NCI-H1417 (cell line): ENCODE measurements at regions not wholly inside any gene's neighbourhood (a gene's known extent, or its start where the extent isn't known, plus 50 kb on each side); places are given as distances from the start of the nearest gene placed in this dataset.

Experiments
- DNase-seq, 3 experiments: peaks; one replicate each; lab custom pipeline; 2025; lab: John Stamatoyannopoulos, UW

DNA sequence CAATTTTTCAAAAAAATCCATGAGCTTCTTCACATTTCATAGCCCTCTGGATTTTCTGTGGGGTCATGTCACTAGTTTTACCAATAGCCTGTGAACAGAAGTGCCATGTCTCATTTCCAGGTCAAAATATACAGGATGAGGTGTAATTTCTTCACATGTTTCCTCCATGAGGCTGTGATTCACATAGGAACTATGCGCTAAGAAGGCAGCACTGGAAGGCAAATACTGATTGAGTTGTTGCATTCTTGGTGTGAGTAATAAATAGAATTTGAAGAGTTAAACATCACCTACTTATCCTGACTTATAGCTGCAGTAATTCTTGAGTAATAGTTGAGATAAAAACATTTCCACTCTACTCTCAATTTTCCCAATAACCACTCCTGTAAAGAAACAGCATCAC lies 442.3 kb downstream of the HAO1 start:
- no peak for DNase-seq

DNA sequence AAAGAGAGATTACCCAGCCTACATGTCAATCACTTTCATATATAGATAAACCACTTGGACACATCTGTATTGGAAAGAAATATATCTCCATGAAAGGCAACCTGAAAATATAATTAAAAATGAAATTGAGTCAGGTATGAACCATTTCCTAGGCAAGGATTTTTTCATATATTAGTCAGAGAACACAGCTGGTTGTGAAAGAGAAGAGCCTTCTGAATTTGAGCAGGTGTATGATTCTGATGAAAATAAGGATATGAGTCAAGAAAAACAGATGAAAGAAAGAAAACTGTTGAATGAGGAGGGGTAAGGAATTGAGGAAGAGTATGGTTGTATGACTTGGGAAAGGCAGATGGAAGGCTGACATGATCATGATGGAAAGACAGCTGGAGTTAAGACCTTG lies 441.1 kb downstream of the HAO1 start:
- DNase-seq: no peak

DNA sequence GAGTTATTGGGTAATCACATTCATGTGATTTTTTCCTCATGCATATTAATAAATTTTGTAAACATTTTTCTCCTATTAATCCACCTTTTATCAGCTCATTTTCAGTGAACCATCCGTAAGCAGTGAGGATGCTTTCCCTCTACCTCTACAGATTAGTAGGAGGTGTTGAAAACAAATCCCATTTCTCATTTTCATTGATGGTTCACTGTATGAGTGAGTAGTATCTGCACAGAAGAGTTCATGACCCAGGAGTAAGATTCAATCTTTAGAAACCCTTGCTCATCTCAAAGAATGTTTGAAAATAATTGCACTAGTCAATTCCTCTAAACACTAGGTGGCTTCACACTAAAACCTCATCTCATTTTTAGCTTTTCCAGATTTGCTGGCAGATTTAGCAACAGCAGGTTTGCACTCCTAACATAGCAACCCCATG lies 440.0 kb downstream of the HAO1 start:
- no peak for DNase-seq

DNA sequence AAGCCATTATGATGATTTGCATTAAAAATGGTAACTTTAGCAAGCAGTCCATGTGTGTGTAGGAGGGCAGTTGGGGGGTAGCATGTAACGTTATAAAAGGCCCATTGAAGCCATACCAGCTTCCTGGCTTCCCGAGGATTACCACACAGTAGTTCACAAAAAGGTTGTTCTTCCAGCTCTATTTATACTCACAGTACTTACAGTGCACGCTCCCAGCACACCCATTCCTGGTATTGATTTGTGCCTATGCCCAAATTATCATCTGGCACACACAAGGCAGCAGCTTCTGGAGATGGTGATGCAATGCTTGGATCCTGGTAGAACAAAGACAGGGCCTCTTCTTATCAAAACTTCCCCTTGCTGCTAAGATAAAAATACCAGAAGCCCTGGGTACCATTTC lies 436.8 kb downstream of the HAO1 start:
- no peak for DNase-seq

DNA sequence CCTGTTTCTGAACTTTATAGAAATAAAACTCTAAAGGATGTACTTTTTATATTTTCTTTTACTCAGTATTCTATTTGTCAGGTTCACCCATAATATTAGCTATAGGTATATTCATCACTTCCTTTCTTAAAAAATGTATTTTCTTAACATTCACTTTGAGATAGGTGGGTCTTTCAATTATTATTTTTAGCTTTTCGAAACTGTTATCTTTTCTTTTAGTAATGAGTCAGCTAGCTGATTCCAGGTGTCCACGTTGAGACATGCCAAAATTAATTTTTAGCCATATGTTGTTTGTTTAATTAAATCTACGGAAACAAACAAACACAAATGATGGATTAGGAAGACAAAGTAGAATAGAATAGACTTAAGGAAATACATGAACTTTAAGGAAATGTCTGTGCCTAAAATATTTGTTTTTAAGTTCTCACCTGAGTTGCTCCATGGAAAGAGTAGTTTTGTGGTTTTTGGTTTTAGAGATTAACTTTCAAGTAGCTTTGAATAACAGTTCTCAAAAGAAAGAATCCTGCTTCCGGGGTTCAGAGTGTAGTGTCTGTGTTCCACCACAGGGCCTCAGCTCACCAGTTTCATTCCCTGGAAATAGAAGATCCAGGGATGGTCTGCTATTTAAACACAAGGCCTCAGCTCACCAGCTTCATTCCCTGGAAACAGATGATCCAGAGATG lies 435.0 kb downstream of the HAO1 start:
- DNase-seq: no peak

DNA sequence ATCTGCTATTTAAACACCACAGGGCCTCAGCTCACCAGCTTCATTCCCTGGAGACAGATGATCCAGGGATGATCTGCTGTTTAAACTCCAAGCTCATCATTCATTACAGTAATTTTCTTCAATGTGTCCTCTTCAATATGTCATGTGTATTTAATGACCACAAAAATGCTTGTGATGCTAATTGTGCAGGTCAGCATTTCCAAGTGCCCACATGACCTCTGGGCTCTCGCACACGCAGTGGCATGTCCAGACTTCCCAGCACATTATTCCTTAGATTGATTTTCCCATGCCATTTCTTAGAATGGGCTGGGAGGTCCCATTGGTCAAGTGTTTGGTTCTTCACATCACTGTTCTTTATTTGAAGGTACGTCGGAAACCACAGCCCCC lies 434.4 kb downstream of the HAO1 start:
- DNase-seq: peak in 2 of 3 experiments; percentile 31 to 49

DNA sequence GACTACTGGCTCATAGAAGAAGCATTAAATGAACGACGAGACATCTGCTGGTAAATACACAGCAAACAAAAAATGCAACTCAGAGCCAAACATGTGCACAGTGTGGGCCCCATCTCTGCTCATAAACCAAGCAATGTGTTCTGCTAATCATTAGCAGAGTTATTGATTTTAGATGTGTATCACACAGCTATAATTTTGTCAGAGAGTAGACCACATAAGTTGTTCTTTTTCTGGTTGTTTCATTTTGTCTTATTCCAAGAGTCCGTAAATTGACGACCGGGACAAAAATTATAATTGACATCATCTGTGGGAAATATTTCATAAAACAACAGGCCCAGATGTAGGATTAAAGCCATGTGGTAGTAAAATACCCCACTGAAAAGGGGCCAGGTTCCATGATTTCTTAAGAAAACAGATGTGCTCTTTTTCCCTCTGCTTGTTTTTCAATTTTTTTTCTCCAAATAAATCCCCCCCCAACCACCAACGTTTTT lies 423.6 kb downstream of the HAO1 start:
- DNase-seq: no peak

DNA sequence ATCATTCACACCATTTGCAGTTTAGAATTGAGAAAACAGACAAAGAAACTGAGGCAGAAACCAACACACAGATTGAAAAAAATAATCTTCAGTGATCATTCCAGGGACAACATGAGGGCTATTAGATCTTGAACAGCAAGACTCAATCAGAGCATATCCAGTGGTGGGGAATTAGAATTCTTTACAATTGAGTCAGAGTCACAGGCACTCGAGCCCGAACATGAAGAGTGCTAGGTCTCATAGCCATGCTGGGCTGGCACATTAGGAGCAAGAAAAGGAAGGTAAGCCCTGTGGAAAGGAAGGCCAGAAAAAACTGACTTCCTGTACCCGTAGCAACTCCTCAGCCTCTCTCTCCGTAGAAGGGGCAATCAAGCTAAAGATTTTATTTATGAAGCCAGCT lies 419.9 kb downstream of the HAO1 start:
- DNase-seq: no peak

DNA sequence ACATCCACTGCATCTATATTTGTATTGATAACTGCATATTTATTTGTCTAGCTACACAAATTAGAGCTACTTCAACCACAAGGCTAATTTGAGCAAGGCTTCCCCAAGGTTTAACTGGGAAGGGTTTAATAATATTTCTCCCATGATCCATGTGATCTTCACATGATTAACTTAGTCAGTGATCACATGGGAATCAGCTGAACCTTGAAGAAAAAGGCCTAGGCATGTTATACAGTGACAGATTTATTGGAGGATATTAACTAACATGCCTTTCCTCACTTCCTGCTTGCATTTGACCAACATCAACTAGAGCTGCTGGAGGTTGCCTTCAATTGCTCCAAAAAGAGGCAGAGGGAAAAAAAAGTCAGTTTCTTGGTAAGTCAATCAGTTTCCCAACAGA lies 417.0 kb downstream of the HAO1 start:
- DNase-seq: no peak

DNA sequence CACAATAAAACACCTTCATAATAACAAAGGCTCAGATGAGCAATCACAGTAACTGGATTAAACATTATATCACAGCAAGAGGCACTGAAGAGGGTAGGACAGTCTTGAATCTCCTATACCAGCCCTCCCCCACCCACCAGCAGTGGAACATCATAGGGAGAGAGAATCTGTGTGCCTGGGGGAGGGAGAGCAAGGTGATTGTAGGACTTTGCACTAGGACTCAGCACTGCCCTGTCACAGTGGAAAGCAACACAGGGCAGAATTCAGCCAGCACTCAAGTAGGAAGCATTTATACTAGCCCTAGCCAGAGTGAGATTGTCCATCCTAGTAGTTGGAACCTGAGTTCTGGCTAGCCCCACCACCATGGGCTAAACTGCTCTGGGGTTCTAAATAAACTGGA lies 400.2 kb downstream of the HAO1 start:
- no peak for DNase-seq

DNA sequence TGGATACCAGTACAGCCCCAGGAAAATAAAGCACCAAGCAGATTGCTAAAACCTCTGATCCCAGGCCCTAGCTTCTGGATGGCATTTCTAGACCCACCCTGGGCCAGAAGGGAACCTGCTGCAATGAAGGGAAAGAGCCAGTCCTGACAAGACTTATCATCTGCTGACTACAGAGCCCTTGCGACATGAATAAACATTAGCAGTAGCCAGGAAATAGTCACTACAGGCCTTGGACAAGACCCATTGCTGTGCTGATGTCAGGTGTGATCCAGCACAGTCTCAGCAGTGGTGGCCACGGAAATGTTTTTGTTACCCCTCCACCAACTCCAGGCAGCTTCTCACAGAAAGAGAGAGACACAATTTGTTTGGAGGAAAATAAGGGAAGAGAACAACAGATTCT lies 399.3 kb downstream of the HAO1 start:
- no peak for DNase-seq

DNA sequence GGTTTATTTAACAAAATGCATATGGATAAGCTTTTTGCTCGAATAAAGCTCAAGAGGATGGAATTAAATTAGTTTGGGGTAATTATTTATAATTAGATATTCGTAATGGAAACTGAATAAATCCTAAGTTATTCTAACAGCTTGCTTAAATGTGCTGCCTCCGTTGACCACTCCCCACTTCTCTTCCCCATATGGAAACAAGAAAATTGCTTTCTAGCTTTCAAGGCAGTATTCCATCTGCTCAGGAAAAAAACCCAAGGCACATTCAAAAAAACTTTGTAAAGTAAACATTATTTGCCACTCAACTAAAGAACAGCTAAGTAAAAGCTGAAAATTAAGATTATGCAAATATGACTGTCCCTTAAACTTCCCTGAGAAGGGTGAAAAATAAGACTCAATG lies 369.2 kb downstream of the HAO1 start:
- DNase-seq: peak in 1 of 3 experiments; percentile 27

DNA sequence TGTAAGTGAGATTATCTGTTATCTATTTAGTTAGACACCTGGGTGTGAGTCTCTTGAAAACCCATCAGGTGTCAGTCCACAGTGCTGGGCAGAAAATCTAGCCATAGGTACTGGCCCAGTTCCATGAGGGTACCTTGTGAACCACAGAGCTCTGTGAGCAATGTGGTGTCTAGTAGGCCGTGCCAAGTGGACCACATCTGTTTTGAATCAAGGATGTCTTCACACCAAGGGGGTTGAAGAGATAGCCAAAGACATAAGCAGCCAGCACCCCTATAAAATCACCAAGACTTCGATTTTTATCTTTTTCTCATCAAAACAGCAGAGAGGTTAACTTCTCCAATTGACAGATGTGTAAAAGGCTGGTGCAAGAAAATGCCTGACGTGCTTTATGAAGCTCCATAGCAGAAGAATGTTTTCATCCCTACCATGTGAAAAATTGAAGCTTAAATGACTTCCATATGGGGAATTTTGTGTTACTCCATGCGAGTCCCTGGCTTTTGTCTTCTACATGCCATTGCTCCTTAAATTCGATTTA lies 368.7 kb downstream of the HAO1 start:
- DNase-seq: no peak

DNA sequence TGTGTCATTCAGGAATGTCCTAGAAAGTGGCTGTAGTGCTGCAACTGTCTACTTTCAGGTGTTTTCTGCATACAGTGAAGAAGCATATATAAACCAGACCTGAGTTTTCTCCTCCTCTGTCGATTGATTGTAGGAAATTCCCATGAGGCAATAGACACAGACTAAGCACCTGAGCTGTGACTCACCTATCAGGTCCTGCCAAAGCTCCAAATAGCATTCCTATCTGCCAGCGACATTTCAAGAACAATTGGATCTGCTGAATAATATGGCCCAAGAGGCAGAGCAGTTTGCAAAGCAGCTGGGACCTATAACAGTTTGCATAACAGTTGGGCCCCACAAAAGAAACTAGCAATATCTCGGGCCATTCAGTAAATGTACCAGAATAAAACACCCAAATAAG lies 360.4 kb downstream of the HAO1 start:
- DNase-seq: no peak

DNA sequence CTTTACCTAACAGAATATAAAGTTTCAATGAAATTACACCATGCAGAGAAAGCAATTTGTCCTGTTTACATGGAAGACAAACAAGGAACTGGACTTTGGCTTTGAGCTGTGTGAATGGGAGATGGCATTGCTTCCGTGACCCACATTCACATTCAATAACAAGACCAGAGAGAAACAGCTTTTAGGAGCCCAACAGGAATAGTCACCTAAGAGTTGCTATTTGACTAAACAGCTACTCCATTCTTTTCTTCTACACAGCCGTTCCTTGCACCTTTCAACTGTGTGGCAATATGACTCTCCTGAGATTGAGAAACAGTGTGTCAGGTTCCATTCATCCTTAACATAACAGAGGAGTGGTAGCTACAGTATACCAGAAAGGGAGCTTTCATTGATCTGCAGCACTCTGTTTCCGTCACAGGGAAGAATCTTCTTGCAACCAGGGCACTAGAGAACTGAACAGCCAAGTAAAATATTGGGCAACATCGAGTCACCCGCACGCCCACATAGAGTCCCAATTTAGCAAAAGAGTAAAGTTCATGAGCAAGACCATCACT lies 355.1 kb downstream of the HAO1 start:
- peak in 2 of 3 experiments; percentile 43 to 46 for DNase-seq

DNA sequence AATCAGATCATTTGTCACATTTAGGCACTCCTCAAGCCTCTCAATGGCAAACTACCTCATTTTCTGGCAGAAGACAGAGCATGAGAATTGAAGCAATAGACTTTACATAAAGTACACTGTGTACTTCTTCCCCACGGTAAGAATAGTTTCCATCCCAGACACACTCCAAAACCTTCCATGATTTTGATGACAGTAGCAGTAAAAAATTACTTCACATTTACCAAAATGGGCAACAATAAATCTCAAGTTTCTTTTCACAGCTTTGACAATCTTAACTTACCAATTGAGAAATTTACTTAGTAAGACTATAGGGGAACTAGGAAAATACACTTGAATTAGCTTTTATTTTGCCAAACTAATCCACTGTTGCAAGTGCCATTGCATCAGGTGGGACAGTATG lies 353.8 kb downstream of the HAO1 start:
- DNase-seq: no peak

DNA sequence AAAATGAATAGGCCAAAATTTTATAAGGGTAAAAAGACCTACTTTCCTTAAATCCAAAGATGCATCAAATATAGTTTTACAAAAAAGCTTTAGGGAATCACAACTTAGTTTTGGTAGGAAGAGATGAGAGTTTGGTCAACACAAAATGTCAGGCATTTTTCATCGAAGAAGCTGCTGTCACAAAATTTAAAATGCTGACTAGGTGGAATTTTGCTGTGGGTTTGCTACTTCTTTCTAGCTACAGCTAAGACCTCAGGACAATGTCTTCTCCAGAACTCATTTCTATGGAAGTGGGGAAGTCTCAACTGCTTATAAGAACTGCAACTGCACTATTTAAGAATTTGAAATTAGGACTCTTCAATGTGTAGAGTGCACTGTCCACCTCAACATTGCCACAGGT lies 351.1 kb downstream of the HAO1 start:
- no peak for DNase-seq

DNA sequence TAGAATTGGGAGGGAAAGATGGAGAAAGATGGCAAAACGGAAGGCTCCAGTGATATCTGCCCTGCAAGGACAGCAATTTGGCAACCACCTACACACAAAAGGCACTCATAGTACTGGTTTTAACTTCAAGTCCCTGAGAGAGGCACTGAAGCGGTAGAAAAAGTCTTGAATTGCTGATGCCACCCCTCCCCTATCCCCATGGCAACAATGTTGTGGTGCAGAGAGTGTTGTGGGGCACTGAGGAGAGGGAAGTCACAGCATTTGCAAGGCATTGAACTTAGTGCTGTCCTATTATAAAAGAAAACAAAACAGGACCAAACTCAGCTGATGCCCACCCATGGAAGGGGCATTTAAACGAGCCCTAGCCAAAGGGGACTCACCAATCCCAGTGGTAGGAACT lies 343.7 kb downstream of the HAO1 start:
- peak in 1 of 3 experiments; percentile 24 for DNase-seq

DNA sequence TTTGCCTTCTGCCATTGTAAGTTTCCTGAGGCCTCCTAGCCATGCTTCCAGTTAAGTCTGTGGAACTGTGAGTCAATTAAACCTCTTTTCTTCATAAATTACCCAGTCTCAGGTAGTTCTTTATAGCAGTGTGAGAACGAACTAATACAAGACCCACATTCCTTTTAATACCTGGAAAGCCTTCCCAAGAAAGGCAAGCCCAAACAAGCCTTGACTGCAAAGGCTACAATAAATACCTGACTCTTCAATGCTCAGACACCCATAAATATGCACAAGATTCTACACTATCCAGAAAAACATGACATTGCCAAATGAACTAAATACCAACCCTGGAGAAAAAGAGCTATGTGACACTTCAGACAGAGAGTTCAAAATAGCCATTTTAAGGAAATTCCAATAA lies 338.8 kb downstream of the HAO1 start:
- DNase-seq: no peak

DNA sequence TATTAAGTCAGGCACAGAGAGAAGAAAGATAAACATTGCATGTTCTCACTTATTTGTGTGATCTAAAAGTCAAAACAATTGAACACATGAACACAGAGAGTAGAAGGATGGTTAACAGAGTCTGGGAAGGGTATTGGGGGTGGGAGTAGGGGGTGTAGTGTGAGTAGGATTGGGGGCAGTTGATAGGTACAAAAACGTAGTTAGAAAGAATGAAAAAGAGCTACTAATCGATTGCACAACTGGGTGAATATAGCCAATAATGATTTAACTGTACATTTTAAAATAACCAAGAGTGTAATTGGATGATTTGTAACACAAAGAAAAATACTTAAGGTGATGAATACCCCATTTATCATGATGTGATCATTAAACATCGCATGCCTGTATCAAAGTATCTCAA lies 333.3 kb downstream of the HAO1 start:
- no peak for DNase-seq

DNA sequence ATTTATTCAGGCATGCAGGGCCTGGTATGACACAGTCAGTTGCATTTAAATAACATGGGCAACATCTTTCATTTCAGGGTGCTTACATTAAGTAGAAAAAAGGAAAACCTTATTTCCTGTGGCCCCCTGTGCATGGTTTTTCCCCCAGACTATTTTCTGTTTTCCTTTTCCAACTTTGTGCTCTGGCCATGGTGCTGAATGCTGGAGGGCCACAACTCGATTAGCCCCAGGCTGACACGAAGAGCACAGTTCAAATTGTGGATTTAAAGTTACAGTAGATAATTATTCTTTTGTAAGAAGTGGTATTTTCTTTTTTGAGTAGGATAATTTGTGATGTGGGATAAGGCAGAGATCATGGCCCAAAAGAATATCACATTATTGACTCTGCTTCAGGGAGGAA lies 332.0 kb downstream of the HAO1 start:
- no peak for DNase-seq

DNA sequence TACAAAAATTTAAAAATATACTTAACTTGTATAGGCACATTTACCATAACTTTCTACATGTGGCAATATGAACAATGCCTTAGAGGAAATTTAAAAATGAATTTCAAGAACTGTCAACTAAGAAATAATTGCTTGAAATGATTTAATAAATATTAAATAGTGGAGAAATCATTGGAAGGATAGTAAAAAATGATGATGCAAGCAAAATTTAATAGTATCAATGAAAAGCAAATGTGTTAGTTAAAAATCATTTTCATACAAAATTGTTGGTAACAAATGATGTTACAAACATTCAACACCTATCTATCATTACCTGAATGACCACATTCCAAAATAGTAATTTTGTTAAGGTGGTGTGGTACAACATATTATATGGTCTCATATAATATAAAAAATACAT lies 331.0 kb downstream of the HAO1 start:
- no peak for DNase-seq

DNA sequence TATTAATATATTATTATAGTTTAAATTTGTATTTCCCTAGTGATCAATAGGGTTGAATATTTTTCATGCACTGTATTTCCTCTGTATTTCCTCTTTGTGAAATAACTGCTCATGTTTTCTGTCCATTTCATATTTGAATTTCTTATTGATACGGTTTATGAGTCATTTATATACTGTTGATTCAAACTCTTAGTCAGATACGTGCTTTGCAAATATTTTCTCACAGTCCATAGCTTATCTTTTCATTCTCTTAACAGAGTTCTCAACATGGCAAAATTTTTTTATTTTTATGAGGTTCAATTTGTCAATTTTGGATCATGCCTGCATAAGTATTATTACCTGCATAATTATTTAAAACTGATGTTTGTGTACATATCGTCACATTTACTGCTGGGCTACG lies 329.6 kb downstream of the HAO1 start:
- no peak for DNase-seq

DNA sequence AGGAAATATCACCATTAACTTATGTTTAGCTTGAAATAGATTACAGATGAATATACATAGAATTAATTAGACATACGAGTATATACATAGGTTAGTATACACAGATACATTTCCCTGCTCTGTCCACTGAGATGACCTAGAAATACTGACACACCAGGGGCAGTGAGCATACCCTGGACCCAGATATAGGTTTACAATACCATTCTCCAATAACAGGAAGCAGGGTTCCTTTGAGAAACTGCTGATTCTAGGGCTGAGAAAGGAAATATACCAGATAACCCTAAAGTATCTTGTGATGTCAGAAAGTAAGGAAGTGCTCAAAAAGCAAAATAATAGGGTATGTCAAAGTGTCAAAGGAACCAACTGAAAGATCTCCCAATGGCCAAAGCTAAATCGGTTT lies 322.5 kb downstream of the HAO1 start:
- no peak for DNase-seq
